Fibroblast of skin of right biceps (primary cell): ENCODE measurements at regions not wholly inside any gene's neighbourhood (a gene's known extent, or its start where the extent isn't known, plus 50 kb on each side); places are given as distances from the start of the nearest gene placed in this dataset.
A peak's percentile ranks its signal among the peaks of the same experiment; 100 is the strongest.

ENCODE experiments used
- DNase-seq: peaks from one replicate; pipeline ENCODE4 v3.0.0-alpha.2; 2013

- no peak for DNase-seq
Measured at GRCh38 chr5:28544501-28544900, 1506.1 kb upstream of the CDH9 start.

GRCh38 chr5:28543473-28544098 lies 1505.2 kb upstream of the CDH9 start:
- no peak for DNase-seq

- DNase-seq, result peak; percentile 95
Measured at GRCh38 chr5:28542987-28543386, 1504.6 kb upstream of the CDH9 start.

- DNase-seq, result peak; percentile 95
Measured at GRCh38 chr5:28523888-28524635, 1485.7 kb upstream of the CDH9 start.

- no peak for DNase-seq
Measured at GRCh38 chr5:28523416-28523815, 1485.0 kb upstream of the CDH9 start.

- DNase-seq, result peak; percentile 79
Measured at GRCh38 chr5:28517691-28518090, 1479.3 kb upstream of the CDH9 start.

- DNase-seq, result no peak
Measured at GRCh38 chr5:28516722-28517121, 1478.3 kb upstream of the CDH9 start.

- DNase-seq, result no peak
Measured at GRCh38 chr5:28512648-28513047, 1474.3 kb upstream of the CDH9 start.

GRCh38 chr5:28505121-28505520 lies 1466.7 kb upstream of the CDH9 start:
- no peak for DNase-seq

GRCh38 chr5:28500511-28500910 lies 1462.1 kb upstream of the CDH9 start:
- no peak for DNase-seq

- peak; percentile 53 for DNase-seq
Measured at GRCh38 chr5:28499766-28500290, 1461.4 kb upstream of the CDH9 start.

- no peak for DNase-seq
Measured at GRCh38 chr5:28495876-28496275, 1457.5 kb upstream of the CDH9 start.

- DNase-seq, result no peak
Measured at GRCh38 chr5:28493456-28493855, 1455.1 kb upstream of the CDH9 start.

- DNase-seq, result no peak
Measured at GRCh38 chr5:28488752-28489151, 1450.4 kb upstream of the CDH9 start.

GRCh38 chr5:28483327-28484025 lies 1445.1 kb upstream of the CDH9 start:
- DNase-seq, result no peak

- peak; percentile 9 for DNase-seq
Measured at GRCh38 chr5:28473531-28474107, 1435.2 kb upstream of the CDH9 start.

GRCh38 chr5:28468166-28468565 lies 1429.8 kb upstream of the CDH9 start:
- DNase-seq, result no peak

GRCh38 chr5:28463728-28464127 lies 1425.3 kb upstream of the CDH9 start:
- DNase-seq, result no peak

- no peak for DNase-seq
Measured at GRCh38 chr5:28451483-28451882, 1413.1 kb upstream of the CDH9 start.

GRCh38 chr5:28450997-28451396 lies 1412.6 kb upstream of the CDH9 start:
- DNase-seq, result no peak

GRCh38 chr5:28448791-28449190 lies 1410.4 kb upstream of the CDH9 start:
- no peak for DNase-seq

GRCh38 chr5:28430565-28431178 lies 1392.3 kb upstream of the CDH9 start:
- DNase-seq, result no peak

- DNase-seq, result no peak
Measured at GRCh38 chr5:28421141-28421540, 1382.8 kb upstream of the CDH9 start.
